GM12872 (cell line): ENCODE measurements at regions not wholly inside any gene's neighbourhood (a gene's known extent, or its start where the extent isn't known, plus 50 kb on each side); places are given as distances from the start of the nearest gene placed in this dataset.

Source experiments
- TF ChIP-seq, protein P1 (sequence below): IDR thresholded peaks from 3 replicates; pipeline ENCODE4 v1.5.1; 2011; ENCODE audit warnings: low read depth, mild to moderate bottlenecking, low read length, moderate library complexity; ENCODE audit not compliant: insufficient read depth

DNA sequence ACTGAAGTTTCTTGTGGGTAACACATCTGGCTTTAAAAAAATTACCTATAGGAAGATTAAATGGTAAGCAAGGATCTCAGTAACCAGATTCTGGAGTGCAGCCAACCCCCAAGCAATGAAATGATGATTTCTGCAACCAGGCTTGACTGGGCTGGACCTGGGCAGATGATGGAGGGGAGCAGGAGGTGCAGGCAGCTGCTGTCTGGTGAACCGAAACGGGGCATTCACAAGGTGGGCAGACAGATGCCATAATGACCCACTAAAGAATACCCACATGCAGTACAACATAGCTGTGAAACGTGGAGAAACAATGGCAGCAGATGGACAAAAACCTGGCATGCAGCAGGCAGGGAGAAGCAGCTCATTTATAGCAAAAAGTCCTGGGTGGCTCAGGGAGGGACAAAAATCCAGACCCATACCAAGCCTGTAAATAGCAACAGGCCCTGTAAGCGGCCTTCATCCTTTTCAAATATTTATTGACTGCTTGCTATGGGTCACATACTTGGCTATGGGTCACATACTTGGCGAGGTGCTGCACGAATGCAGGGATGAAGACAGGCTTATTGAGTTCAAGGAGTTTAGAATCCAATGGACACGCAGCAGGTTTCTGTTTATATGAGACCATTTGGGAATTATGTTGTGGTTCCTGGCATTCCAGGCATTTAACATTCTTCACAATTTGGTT is 244.7 kb downstream of the HRH4 start:
- TF ChIP-seq, protein P1, sequence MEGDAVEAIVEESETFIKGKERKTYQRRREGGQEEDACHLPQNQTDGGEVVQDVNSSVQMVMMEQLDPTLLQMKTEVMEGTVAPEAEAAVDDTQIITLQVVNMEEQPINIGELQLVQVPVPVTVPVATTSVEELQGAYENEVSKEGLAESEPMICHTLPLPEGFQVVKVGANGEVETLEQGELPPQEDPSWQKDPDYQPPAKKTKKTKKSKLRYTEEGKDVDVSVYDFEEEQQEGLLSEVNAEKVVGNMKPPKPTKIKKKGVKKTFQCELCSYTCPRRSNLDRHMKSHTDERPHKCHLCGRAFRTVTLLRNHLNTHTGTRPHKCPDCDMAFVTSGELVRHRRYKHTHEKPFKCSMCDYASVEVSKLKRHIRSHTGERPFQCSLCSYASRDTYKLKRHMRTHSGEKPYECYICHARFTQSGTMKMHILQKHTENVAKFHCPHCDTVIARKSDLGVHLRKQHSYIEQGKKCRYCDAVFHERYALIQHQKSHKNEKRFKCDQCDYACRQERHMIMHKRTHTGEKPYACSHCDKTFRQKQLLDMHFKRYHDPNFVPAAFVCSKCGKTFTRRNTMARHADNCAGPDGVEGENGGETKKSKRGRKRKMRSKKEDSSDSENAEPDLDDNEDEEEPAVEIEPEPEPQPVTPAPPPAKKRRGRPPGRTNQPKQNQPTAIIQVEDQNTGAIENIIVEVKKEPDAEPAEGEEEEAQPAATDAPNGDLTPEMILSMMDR, result no peak

DNA sequence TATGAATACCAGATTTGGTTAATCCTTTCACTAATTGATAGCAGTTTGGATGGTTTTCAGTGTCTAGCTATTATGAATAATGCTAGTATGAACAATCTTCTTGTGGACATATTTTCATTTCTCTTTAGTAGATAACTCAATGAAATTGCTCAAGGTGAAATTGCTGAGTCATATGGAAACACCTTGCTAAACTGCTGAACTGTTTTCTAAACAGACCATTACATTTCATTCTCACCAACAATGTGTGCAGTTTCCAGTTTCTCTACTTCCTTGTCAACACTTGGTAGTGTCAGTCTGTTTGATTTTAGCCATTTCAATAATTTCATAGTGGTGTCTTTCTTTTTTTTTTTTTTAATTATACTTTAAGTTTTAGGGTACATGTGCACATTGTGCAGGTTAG is 250.0 kb downstream of the HRH4 start:
- TF ChIP-seq, protein P1, result no peak

DNA sequence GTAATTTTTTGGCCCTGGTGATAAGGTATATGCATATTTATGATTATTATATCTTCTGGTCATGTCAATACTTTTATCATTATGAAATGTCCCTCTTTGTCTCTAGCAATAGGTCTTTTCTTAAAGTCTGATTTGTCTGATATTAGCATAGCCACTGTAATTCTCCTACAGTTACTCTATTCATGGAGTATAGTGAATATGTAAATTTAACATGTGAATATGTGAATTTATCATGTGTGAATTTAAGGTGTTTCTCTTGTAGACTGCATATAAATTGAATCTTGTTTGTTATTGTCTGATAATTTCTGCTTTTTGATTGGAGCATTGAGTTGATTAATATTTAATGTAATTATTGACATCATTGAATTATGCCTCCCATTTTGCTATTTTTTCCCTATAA is 259.4 kb downstream of the HRH4 start:
- TF ChIP-seq, protein P1, result no peak

DNA sequence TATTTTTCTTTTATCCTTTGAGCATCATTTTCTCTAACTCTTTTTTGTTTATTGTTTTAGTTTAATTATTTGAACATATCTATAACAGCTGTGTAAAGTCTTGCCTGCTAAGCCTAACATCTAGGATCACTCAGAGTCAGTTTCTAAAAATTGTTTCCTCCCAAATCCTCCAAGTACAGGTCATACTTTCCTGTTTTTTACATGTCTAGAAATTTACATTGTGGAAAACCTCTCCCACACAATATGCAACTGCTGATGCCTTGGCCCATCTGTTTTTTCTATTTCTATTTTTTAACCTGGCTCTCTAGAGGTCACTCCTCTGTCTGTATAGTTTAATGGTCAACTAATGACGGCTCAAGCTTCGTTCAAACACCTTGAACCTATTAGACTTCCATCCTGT is 261.0 kb downstream of the HRH4 start:
- TF ChIP-seq, protein P1, result no peak

DNA sequence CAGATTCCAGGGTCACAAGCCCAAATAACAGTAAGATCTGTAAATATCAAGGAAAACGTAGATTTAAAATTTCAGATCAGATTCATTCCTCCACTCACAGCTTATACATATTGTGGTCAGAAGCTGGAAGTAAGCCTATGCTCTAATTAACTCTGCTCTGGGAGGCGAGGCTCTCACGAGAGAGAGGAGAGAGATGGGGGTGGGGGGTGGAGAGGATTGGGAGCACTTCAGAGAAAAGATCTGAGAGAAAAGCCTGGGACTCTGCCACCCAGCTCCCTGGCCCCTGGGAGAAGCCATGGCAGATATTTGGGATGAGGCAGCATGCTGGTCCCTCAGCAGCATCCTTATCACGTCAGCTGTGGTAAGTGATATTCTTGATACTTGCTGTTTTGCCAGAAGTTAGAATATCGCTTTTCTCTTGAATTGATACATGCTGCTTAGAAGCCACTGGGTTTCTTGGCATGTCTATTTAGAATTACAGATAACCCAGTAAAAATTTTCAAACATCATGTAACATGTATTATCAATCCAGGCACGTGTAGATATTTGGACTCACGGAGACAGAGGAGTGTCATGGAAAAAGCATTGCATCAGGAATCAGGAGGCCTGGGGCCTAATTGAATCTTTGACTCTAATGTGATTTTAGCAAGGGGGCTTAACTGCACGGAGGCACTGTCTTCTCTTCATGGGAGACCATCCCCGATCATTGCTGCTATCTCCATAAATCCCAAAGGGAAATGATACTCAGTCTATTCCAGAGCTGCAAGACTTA is 265.4 kb downstream of the HRH4 start:
- TF ChIP-seq, protein P1, result no peak

DNA sequence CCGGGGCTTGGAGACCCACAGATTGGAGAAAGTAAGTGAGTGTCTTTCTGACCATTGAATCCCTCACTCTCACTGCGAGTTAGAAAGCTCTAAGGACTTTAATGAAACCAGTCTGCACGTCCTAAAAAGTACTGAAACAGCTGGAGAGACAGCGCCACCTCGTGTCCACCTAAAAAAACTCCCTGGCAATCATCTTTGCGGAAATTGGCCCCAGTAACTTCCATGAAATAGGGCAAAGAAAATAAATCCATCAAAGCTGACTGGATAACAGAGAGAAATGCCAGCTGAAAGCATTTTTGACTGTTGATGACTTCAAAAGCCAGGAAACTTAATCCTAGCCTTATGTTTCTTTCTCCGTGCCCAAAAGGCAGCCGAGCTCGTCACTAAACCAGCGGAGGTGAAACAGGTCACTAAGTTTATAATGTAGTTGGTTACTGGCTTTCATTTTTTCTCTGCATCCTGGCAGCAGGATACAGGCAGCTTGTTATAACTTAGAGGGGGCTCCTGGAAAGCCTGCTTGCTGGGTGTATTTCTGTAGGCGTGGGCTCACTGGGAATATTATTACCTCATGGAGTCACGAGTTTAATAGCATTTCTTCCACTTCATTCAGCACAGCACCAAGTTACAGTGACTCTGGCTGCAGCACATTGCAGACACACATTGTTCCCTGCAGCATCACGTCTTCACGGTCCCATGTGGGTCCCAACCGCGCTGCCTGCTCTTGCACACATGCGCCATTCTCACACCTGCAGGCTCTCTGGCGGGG is 266.5 kb downstream of the HRH4 start:
- TF ChIP-seq, protein P1, result peak; percentile 75

DNA sequence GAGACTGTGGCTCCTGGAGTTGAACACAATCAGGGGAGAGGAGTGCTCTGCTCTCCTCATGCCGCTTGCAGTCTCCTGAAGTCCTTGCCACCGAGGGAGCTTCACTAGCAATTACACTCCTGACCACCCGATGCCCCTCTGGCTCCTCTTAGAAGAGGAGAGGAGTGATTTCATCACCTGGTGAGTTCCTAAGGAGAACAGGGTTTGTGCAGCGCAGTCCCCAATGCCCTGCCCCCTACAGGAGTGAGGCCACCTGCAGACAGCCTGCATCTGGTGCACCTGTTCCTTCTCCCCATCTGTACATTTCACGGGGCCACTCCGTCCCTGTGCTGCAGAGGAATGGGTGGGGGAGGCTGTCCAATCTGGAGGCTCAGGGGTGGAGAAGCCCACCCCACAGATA is 267.2 kb downstream of the HRH4 start:
- TF ChIP-seq, protein P1, result no peak
